PC-3 (cell line): ENCODE measurements at regions not wholly inside any gene's neighbourhood (a gene's known extent, or its start where the extent isn't known, plus 50 kb on each side); places are given as distances from the start of the nearest gene placed in this dataset.

Source experiments
- ATAC-seq: fragments of 200-7000 bp; cut with Tn5 transposase; 2 replicates; pipeline ENCODE4 v1.9.1; 2020; ENCODE audit warnings: mild to moderate bottlenecking, moderate library complexity
- BruUV-seq: library from RNA; stranded (reverse); fragments of 400-500 nt; replicated peaks from 2 replicates; lab custom pipeline; 2021; lab: Mats Ljungman, UMichigan
- CTCF ChIA-PET: fragments of 300-600 bp; sonication (Branson Sonifier 250); formaldehyde crosslinking; loops from one replicate; lab custom pipeline; 2022; ENCODE audit warnings: antibody characterized with exemption; lab: Charles Lee
- POLR2A ChIA-PET: fragments of 300-600 bp; sonication (Branson Sonifier 250); formaldehyde crosslinking; loops from one replicate; lab custom pipeline; 2022; ENCODE audit warnings: antibody characterized with exemption; ENCODE audit not compliant: unreplicated experiment; lab: Charles Lee
- DNase-seq: peaks from one replicate; pipeline ENCODE4 v3.0.0-alpha.2; 2015
- H2AFZ ChIP-seq: fragments of 300-600 bp; sonication (generic); 2 replicates; pipeline ENCODE4 v1.6.0; 2016; ENCODE audit warnings: antibody characterized with exemption, low read length
- H3F3A ChIP-seq: fragments of 300-600 bp; sonication (generic); one replicate; pipeline ENCODE4 v1.6.0; 2017; ENCODE audit warnings: antibody characterized with exemption, low read length, control low read depth, mild to moderate bottlenecking; ENCODE audit not compliant: unreplicated experiment
- H3K27ac ChIP-seq: fragments of 300-600 bp; sonication (generic); 2 replicates; pipeline ENCODE4 v1.5.1; 2016; ENCODE audit warnings: mild to moderate bottlenecking, low read length
- H3K27me3 ChIP-seq: fragments of 300-600 bp; sonication (generic); 2 replicates; pipeline ENCODE4 v1.6.1; 2016; ENCODE audit warnings: low read length, mixed read lengths
- H3K36me3 ChIP-seq: fragments of 300-600 bp; sonication (generic); 2 replicates; pipeline ENCODE4 v1.6.1; 2016; ENCODE audit warnings: low read depth, mixed run types, low read length, mixed read lengths
- H3K4me1 ChIP-seq: fragments of 300-600 bp; sonication (generic); 2 replicates; pipeline ENCODE4 v1.5.1; 2016; ENCODE audit warnings: low read length; ENCODE audit not compliant: insufficient read depth
- H3K4me2 ChIP-seq: fragments of 300-600 bp; sonication (generic); 2 replicates; pipeline ENCODE4 v1.6.0; 2016; ENCODE audit warnings: low read length
- H3K4me3 ChIP-seq: fragments of 300-600 bp; sonication (generic); 2 replicates; pipeline ENCODE4 v1.5.1; 2016; ENCODE audit warnings: mild to moderate bottlenecking, low read length, mixed read lengths
- H3K79me2 ChIP-seq: fragments of 300-600 bp; sonication (generic); 2 replicates; pipeline ENCODE4 v1.6.1; 2017; ENCODE audit warnings: low read length, mixed read lengths
- H3K9ac ChIP-seq: fragments of 300-600 bp; sonication (generic); 2 replicates; pipeline ENCODE4 v1.6.0; 2016; ENCODE audit warnings: mild to moderate bottlenecking, low read length
- H3K9me2 ChIP-seq: fragments of 300-600 bp; sonication (generic); replicated peaks from 2 replicates; pipeline ENCODE4 v1.6.1; 2016; ENCODE audit warnings: mixed run types, low read length, mixed read lengths
- H3K9me3 ChIP-seq: fragments of 300-600 bp; sonication (generic); 2 replicates; pipeline ENCODE4 v1.6.1; 2016; ENCODE audit warnings: low read length, mixed read lengths
- H4K20me1 ChIP-seq: fragments of 300-600 bp; sonication (generic); 2 replicates; pipeline ENCODE4 v1.6.1; 2016; ENCODE audit warnings: low read length, mixed read lengths
- EZH2 ChIP-seq: fragments of 300-600 bp; sonication (generic); IDR thresholded peaks from one replicate; pipeline ENCODE4 v1.6.1; 2017; ENCODE audit warnings: antibody characterized with exemption, mild to moderate bottlenecking, low read length; ENCODE audit not compliant: unreplicated experiment
- EZH2phosphoT487 ChIP-seq: fragments of 300-600 bp; sonication (generic); IDR thresholded peaks from 2 replicates; pipeline ENCODE4 v1.6.1; 2018; ENCODE audit warnings: mild to moderate bottlenecking, antibody characterized with exemption, low read length, borderline replicate concordance
- intact Hi-C: fragments of 100-400 bp; cut with micrococcal nuclease; formaldehyde crosslinking; loops from 2 replicates; pipeline ENCODE4 v1.9.0; 2023
- TF ChIP-seq, protein P1 (sequence below): fragments of 300-600 bp; sonication (generic); conservative IDR thresholded peaks from 2 replicates; pipeline ENCODE4 v1.5.1; 2017; ENCODE audit warnings: antibody characterized with exemption, low read depth, mild to moderate bottlenecking, low read length

GRCh38 chr18:11247381-11247970 is 98.1 kb upstream of the PIEZO2 start:
- intact Hi-C loops: no loop called here
- DNase-seq (no peak), ATAC-seq (no peak)
- H3F3A ChIP-seq: no peaks in the 10 kb centered on the region
- H3K27me3 ChIP-seq: peaks cover 47% of the 10 kb centered on the region
- no peak for TF ChIP-seq EZH2phosphoT487
- TF ChIP-seq, protein P1, sequence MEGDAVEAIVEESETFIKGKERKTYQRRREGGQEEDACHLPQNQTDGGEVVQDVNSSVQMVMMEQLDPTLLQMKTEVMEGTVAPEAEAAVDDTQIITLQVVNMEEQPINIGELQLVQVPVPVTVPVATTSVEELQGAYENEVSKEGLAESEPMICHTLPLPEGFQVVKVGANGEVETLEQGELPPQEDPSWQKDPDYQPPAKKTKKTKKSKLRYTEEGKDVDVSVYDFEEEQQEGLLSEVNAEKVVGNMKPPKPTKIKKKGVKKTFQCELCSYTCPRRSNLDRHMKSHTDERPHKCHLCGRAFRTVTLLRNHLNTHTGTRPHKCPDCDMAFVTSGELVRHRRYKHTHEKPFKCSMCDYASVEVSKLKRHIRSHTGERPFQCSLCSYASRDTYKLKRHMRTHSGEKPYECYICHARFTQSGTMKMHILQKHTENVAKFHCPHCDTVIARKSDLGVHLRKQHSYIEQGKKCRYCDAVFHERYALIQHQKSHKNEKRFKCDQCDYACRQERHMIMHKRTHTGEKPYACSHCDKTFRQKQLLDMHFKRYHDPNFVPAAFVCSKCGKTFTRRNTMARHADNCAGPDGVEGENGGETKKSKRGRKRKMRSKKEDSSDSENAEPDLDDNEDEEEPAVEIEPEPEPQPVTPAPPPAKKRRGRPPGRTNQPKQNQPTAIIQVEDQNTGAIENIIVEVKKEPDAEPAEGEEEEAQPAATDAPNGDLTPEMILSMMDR: no peak
- TF ChIP-seq EZH2: no peak
- no peaks in the 10 kb centered on the region for H3K79me2 ChIP-seq
- CTCF ChIA-PET: no interaction called here
- H3K27ac ChIP-seq: no peak overlapping the region
- H2AFZ ChIP-seq: no peak overlapping the region
- H3K9me3 ChIP-seq: no peaks in the 10 kb centered on the region
- no peaks in the 10 kb centered on the region for H4K20me1 ChIP-seq
- no peak overlapping the region for H3K9ac ChIP-seq
- no TSS peak for BruUV-seq
- H3K4me2 ChIP-seq: no peak overlapping the region
- H3K36me3 ChIP-seq: no peaks in the 10 kb centered on the region
- H3K4me3 ChIP-seq: no peak overlapping the region
- no peaks in the 10 kb centered on the region for H3K4me1 ChIP-seq
- POLR2A ChIA-PET: no interaction called here
- no peaks in the 10 kb centered on the region for H3K9me2 ChIP-seq

DNA sequence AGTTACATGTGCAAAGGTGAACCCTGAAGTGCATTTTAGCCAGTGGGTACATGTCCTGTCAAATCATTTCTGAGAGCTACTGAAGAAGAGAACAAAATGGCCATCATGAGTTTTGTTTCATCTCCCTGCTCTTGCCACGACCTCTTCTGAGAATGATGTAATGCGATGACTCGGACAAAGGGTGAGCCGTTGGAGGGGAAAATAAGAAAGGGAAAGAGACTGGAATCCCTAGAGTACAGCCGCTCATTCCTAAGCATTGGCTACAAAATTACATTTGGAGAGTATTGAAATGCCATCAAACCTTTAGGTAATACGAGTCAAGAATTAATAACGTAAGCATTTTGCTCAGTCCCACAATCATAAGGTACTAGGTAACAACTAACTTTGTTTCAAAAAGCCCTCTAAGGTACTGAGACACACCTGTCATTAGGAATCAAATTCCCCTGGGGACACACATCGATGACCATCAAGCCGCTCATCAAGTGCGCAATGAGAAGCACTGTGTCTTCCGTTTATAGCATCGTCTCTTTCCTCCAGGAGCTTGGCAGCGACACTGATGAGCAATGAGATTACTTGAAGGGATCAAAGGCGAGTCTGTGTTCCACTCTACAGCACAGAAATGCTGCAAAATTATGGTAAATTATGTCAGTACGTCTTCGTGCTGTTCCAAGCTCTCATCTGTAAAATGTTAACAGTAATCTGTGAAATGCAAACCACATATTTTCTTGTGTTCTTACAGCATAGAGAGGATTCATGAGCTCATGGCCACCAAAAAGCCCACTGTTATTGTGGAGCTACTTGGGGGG is 97.3 kb upstream of the PIEZO2 start:
- no peaks in the 10 kb centered on the region for H3K9me3 ChIP-seq
- H2AFZ ChIP-seq: no peak overlapping the region
- intact Hi-C loops: no loop called here
- H3K4me2 ChIP-seq: no peak overlapping the region
- no peaks in the 10 kb centered on the region for H3K36me3 ChIP-seq
- POLR2A ChIA-PET: no interaction called here
- no peaks in the 10 kb centered on the region for H3K4me1 ChIP-seq
- H3K27ac ChIP-seq: no peak overlapping the region
- no peaks in the 10 kb centered on the region for H3K79me2 ChIP-seq
- no peaks in the 10 kb centered on the region for H3F3A ChIP-seq
- no TSS peak for BruUV-seq
- CTCF ChIA-PET: no interaction called here
- TF ChIP-seq EZH2phosphoT487: no peak
- TF ChIP-seq EZH2: no peak
- H3K9me2 ChIP-seq: no peaks in the 10 kb centered on the region
- ATAC-seq (no peak), DNase-seq (no peak)
- peaks cover 47% of the 10 kb centered on the region for H3K27me3 ChIP-seq
- no peak overlapping the region for H3K9ac ChIP-seq
- no peak overlapping the region for H3K4me3 ChIP-seq
- no peaks in the 10 kb centered on the region for H4K20me1 ChIP-seq

DNA sequence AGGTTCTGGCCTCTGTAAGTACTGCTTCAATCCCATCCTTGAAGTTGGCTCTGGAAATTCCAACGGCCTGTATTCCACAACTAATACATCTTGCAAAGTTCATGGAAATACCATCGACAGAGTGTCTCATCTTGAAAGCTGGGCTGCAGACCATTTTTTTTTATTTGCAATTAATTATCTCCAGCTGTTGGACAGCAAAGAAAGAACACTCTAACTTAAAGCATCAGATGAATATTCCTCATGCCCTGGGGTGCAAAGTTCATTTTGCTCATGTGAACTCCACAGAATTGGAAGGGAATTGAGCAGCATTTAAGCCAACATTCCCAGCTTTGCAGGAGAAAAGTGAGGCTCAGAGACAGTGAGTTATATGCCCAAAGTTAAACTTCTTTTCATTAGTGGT is 96.5 kb upstream of the PIEZO2 start:
- Histone ChIP-seq H3K9me2 (no peaks in the 10 kb centered on the region), H3K27ac (no peak overlapping the region), H2AFZ (no peak overlapping the region), H3K4me1 (no peaks in the 10 kb centered on the region), H3K36me3 (no peaks in the 10 kb centered on the region), H3K4me3 (no peak overlapping the region), H3K9ac (no peak overlapping the region), H3K9me3 (no peaks in the 10 kb centered on the region), H3K79me2 (no peaks in the 10 kb centered on the region), H3K4me2 (no peak overlapping the region), H3F3A (no peaks in the 10 kb centered on the region), H4K20me1 (no peaks in the 10 kb centered on the region), H3K27me3 (peaks cover 50% of the 10 kb centered on the region)
- intact Hi-C loops: no loop called here
- TF ChIP-seq EZH2: no peak
- TF ChIP-seq EZH2phosphoT487: no peak
- TF ChIP-seq, protein P1: no peak
- ChIA-PET POLR2A (no interaction called here), CTCF (no interaction called here)
- no TSS peak for BruUV-seq
- ATAC-seq (no peak), DNase-seq (no peak)
